OCI-LY1 (cell line): ENCODE measurements at regions not wholly inside any gene's neighbourhood (a gene's known extent, or its start where the extent isn't known, plus 50 kb on each side); places are given as distances from the start of the nearest gene placed in this dataset.

Experiments
- H2AFZ ChIP-seq: fragments of 200-600 bp; sonication (generic), shearing (Covaris generic); 2 replicates; pipeline ENCODE4 v1.6.0; 2014; ENCODE audit warnings: antibody characterized with exemption, mild to moderate bottlenecking, low read length
- H3F3A ChIP-seq: fragments of 200-600 bp; sonication (generic), shearing (Covaris generic); 2 replicates; pipeline ENCODE4 v1.6.0; 2014; ENCODE audit warnings: mild to moderate bottlenecking, antibody characterized with exemption, low read length, moderate library complexity; ENCODE audit not compliant: insufficient read depth
- H3K27ac ChIP-seq: fragments of 200-600 bp; sonication (generic); 2 replicates; pipeline ENCODE4 v1.5.1; 2014; ENCODE audit warnings: low read length, mixed run types, mild to moderate bottlenecking, low read depth; ENCODE audit not compliant: poor library complexity, severe bottlenecking
- H3K27me3 ChIP-seq: fragments of 200-600 bp; sonication (generic); 2 replicates; pipeline ENCODE4 v1.6.0; 2014; ENCODE audit warnings: antibody characterized with exemption, mild to moderate bottlenecking, low read length, moderate library complexity; ENCODE audit not compliant: insufficient read depth
- H3K36me3 ChIP-seq: fragments of 200-600 bp; sonication (generic); 2 replicates; pipeline ENCODE4 v1.6.1; 2014; ENCODE audit warnings: mild to moderate bottlenecking, antibody characterized with exemption, low read length, moderate library complexity, mixed read lengths; ENCODE audit not compliant: insufficient read depth
- H3K4me1 ChIP-seq: fragments of 200-600 bp; sonication (generic); 2 replicates; pipeline ENCODE4 v1.5.1; 2014; ENCODE audit warnings: mild to moderate bottlenecking, low read length, moderate library complexity; ENCODE audit not compliant: insufficient read depth, severe bottlenecking
- H3K4me2 ChIP-seq: fragments of 200-600 bp; sonication (generic), shearing (Covaris generic); 2 replicates; pipeline ENCODE4 v1.6.1; 2014; ENCODE audit warnings: low read length
- H3K4me3 ChIP-seq: fragments of 200-600 bp; sonication (generic); 2 replicates; pipeline ENCODE4 v1.5.1; 2014; ENCODE audit warnings: low read length, low read depth, mild to moderate bottlenecking, mixed read lengths; ENCODE audit not compliant: poor library complexity, severe bottlenecking
- H3K79me2 ChIP-seq: fragments of 200-600 bp; shearing (Covaris generic); 2 replicates; pipeline ENCODE4 v1.6.1; 2016; ENCODE audit warnings: mixed run types, low read length, mixed read lengths; ENCODE audit not compliant: insufficient read depth
- H3K9ac ChIP-seq: fragments of 200-600 bp; sonication (generic), shearing (Covaris generic); 2 replicates; pipeline ENCODE4 v1.6.1; 2014; ENCODE audit warnings: mild to moderate bottlenecking, low read length, mixed read lengths
- H3K9me2 ChIP-seq: fragments of 200-600 bp; sonication (generic), shearing (Covaris generic); 2 replicates; pipeline ENCODE4 v1.6.1; 2014; ENCODE audit warnings: low read depth, mild to moderate bottlenecking, low read length, mixed read lengths
- H3K9me3 ChIP-seq: fragments of 200-600 bp; shearing (Covaris generic); 2 replicates; pipeline ENCODE4 v1.6.1; 2014; ENCODE audit warnings: low read length, mixed read lengths
- H4K20me1 ChIP-seq: fragments of 200-600 bp; sonication (generic), shearing (Covaris generic); 2 replicates; pipeline ENCODE4 v1.6.0; 2016; ENCODE audit warnings: mild to moderate bottlenecking, low read length; ENCODE audit not compliant: insufficient read depth
- CTCF ChIP-seq: fragments of 200-600 bp; sonication (generic), shearing (Covaris generic); IDR thresholded peaks from 2 replicates; pipeline ENCODE4 v1.5.1; 2017; ENCODE audit warnings: mild to moderate bottlenecking, antibody characterized with exemption, low read length, moderate library complexity, mixed read lengths
- EZH2 ChIP-seq: fragments of 200-600 bp; sonication (generic), shearing (Covaris generic); IDR thresholded peaks from 2 replicates; pipeline ENCODE4 v1.8.0; 2017; ENCODE audit warnings: borderline replicate concordance, mixed run types, mild to moderate bottlenecking, antibody characterized with exemption, low read length, moderate library complexity, mixed read lengths

- Histone ChIP-seq H3K27ac (no peak overlapping the region), H3K4me3 (no peak overlapping the region), H3K9me2 (no peaks in the 10 kb centered on the region), H4K20me1 (no peaks in the 10 kb centered on the region), H3K9ac (no peak overlapping the region), H3K9me3 (no peaks in the 10 kb centered on the region), H3K4me1 (no peaks in the 10 kb centered on the region), H3K36me3 (no peaks in the 10 kb centered on the region), H3K27me3 (peaks cover 9% of the 10 kb centered on the region; the same call in 1 of the 2 replicates), H3K79me2 (no peaks in the 10 kb centered on the region), H3F3A (no peaks in the 10 kb centered on the region), H3K4me2 (no peak overlapping the region), H2AFZ (no peak overlapping the region)
- no peak for TF ChIP-seq EZH2
Measured at GRCh38 chr2:11071211-11071610, 84.1 kb upstream of the SLC66A3 start.

GRCh38 chr2:11071939-11072338, 83.3 kb upstream of the SLC66A3 start:
- H3K9me2 ChIP-seq, result no peaks in the 10 kb centered on the region
- no peaks in the 10 kb centered on the region for H4K20me1 ChIP-seq
- no peak for TF ChIP-seq CTCF
- no peak for TF ChIP-seq EZH2
- H3K27me3 ChIP-seq, result peaks cover 9% of the 10 kb centered on the region; the same call in 1 of the 2 replicates
- H2AFZ ChIP-seq, result no peak overlapping the region
- H3K9ac ChIP-seq, result no peak overlapping the region
- no peaks in the 10 kb centered on the region for H3F3A ChIP-seq
- no peaks in the 10 kb centered on the region for H3K4me1 ChIP-seq
- no peaks in the 10 kb centered on the region for H3K36me3 ChIP-seq
- H3K4me3 ChIP-seq, result no peak overlapping the region
- H3K9me3 ChIP-seq, result no peaks in the 10 kb centered on the region
- H3K79me2 ChIP-seq, result no peaks in the 10 kb centered on the region
- H3K27ac ChIP-seq, result no peak overlapping the region
- H3K4me2 ChIP-seq, result no peak overlapping the region

- no peaks in the 10 kb centered on the region for H3K36me3 ChIP-seq
- H3K27ac ChIP-seq, result no peak overlapping the region
- no peak overlapping the region for H2AFZ ChIP-seq
- H3K79me2 ChIP-seq, result no peaks in the 10 kb centered on the region
- H3K9me2 ChIP-seq, result no peaks in the 10 kb centered on the region
- peaks cover 4% of the 10 kb centered on the region; the same call in 1 of the 2 replicates for H3K27me3 ChIP-seq
- H3K4me3 ChIP-seq, result no peak overlapping the region
- no peak for TF ChIP-seq EZH2
- TF ChIP-seq CTCF, result no peak
- H3K9me3 ChIP-seq, result no peaks in the 10 kb centered on the region
- no peaks in the 10 kb centered on the region for H3K4me1 ChIP-seq
- no peak overlapping the region for H3K9ac ChIP-seq
- no peaks in the 10 kb centered on the region for H4K20me1 ChIP-seq
- H3K4me2 ChIP-seq, result no peak overlapping the region
- no peaks in the 10 kb centered on the region for H3F3A ChIP-seq
Measured at GRCh38 chr2:11072550-11072949, 82.7 kb upstream of the SLC66A3 start.

GRCh38 chr2:11073251-11073650, 82.0 kb upstream of the SLC66A3 start:
- Histone ChIP-seq H3K9ac (no peak overlapping the region), H3K4me2 (no peak overlapping the region), H3K79me2 (no peaks in the 10 kb centered on the region), H3K27me3 (no peaks in the 10 kb centered on the region), H4K20me1 (no peaks in the 10 kb centered on the region), H2AFZ (no peak overlapping the region), H3K9me2 (no peaks in the 10 kb centered on the region), H3F3A (no peaks in the 10 kb centered on the region), H3K27ac (no peak overlapping the region), H3K4me3 (no peak overlapping the region), H3K4me1 (no peaks in the 10 kb centered on the region), H3K36me3 (no peaks in the 10 kb centered on the region), H3K9me3 (no peaks in the 10 kb centered on the region)
- TF ChIP-seq CTCF (peak; percentile 63), EZH2 (no peak)
